SK-N-SH (cell line): ENCODE measurements at regions not wholly inside any gene's neighbourhood (a gene's known extent, or its start where the extent isn't known, plus 50 kb on each side); places are given as distances from the start of the nearest gene placed in this dataset.
"Not testable (repeated sequence)": the region's sequence is repeated elsewhere in the genome, so short reads cannot be mapped to it uniquely, and the experiment has no call there.

Experiments used
- CTCF ChIA-PET: fragments of 300-600, 350-600 bp; formaldehyde crosslinking; extraction: SDS; loops from one replicate; lab custom pipeline; 2021; lab: Yijun Ruan, JAX
- POLR2A ChIA-PET: fragments of 350-600 bp; sonication (Branson Sonifier 250); formaldehyde crosslinking; extraction: SDS; loops from one replicate; lab custom pipeline; 2020; ENCODE audit warnings: antibody characterized with exemption, inconsistent platforms; lab: Yijun Ruan, JAX
- DNase-seq: peaks from one replicate; pipeline ENCODE4 v3.0.0; 2012
- H2AFZ ChIP-seq: fragments of 200-600 bp; sonication (generic); 2 replicates; pipeline ENCODE4 v1.8.1; 2016; ENCODE audit warnings: antibody characterized with exemption, mild to moderate bottlenecking, low read depth
- H3F3A ChIP-seq: fragments of 200-600 bp; sonication (generic); replicated peaks from 2 replicates; pipeline ENCODE3; 2016; ENCODE audit warnings: antibody characterized with exemption, mild to moderate bottlenecking; ENCODE audit not compliant: insufficient read depth
- H3K27ac ChIP-seq, 2 experiments: fragments of 200-500 bp in 1 of 2; fragments of 200-600 bp in 1 of 2; sonication (Bioruptor generic) in 1 of 2; sonication (generic), shearing (Covaris generic) in 1 of 2; 2 replicates each; pipeline versions ENCODE4 v1.5.1 to v1.6.1; 2014 to 2016; ENCODE audit warnings: low read depth in 2 of 2, inconsistent platforms in 1 of 2, low read length in 1 of 2, mild to moderate bottlenecking in 1 of 2, mixed read lengths in 1 of 2
- H3K27me3 ChIP-seq: fragments of 200-600 bp; sonication (generic), shearing (Covaris generic); 2 replicates; pipeline ENCODE4 v1.6.1; 2016; ENCODE audit warnings: mixed run types; ENCODE audit not compliant: insufficient read depth
- H3K36me3 ChIP-seq, 2 experiments: fragments of 200-500 bp in 1 of 2; fragments of 200-600 bp in 1 of 2; sonication (Bioruptor generic) in 1 of 2; sonication (generic) in 1 of 2; replicated peaks in 1 of 2; 2 replicates each; pipeline versions ENCODE3 to v1.5.1; 2014 to 2016; ENCODE audit warnings: low read length in 1 of 2, mild to moderate bottlenecking in 1 of 2; ENCODE audit not compliant: insufficient read depth in 2 of 2, control insufficient read depth in 1 of 2
- H3K4me1 ChIP-seq, 2 experiments: fragments of 200-500 bp in 1 of 2; fragments of 200-600 bp in 1 of 2; sonication (Bioruptor generic) in 1 of 2; sonication (generic), shearing (Covaris generic) in 1 of 2; 2 replicates each; pipeline versions ENCODE4 v1.5.1 to v1.6.1; 2014 to 2016; ENCODE audit warnings: low read depth in 1 of 2, low read length in 1 of 2, mixed run types in 1 of 2; ENCODE audit not compliant: insufficient read depth in 2 of 2, control insufficient read depth in 1 of 2
- H3K4me2 ChIP-seq: fragments of 200-600 bp; sonication (generic), shearing (Covaris generic); 2 replicates; pipeline ENCODE4 v1.6.1; 2017; ENCODE audit warnings: mixed run types
- H3K4me3 ChIP-seq, 2 experiments: fragments of 200-500 bp in 1 of 2; fragments of 200-600 bp in 1 of 2; sonication (Bioruptor generic) in 1 of 2; sonication (generic), shearing (Covaris generic) in 1 of 2; 2 replicates each; pipeline versions ENCODE4 v1.5.1 to v1.8.1; 2014 to 2016; ENCODE audit warnings: low read depth in 2 of 2, inconsistent platforms in 1 of 2, low read length in 1 of 2, mild to moderate bottlenecking in 1 of 2, mixed read lengths in 1 of 2, moderate library complexity in 1 of 2
- H3K79me2 ChIP-seq: fragments of 200-600 bp; sonication (generic); 2 replicates; pipeline ENCODE4 v1.8.1; 2017; ENCODE audit warnings: mild to moderate bottlenecking; ENCODE audit not compliant: insufficient read depth
- H3K9ac ChIP-seq: fragments of 200-600 bp; sonication (generic); 2 replicates; pipeline ENCODE4 v1.6.1; 2017; ENCODE audit warnings: mixed run types
- H3K9me2 ChIP-seq: fragments of 200-600 bp; sonication (generic); 2 replicates; pipeline ENCODE4 v1.6.1; 2017; ENCODE audit warnings: mixed run types
- H3K9me3 ChIP-seq: fragments of 200-600 bp; sonication (generic); 2 replicates; pipeline ENCODE4 v1.6.1; 2017; ENCODE audit warnings: mixed run types, mild to moderate bottlenecking, moderate library complexity
- H4K20me1 ChIP-seq: fragments of 200-600 bp; sonication (generic); 2 replicates; pipeline ENCODE4 v1.6.1; 2017; ENCODE audit warnings: mild to moderate bottlenecking, mixed run types; ENCODE audit not compliant: insufficient read depth
- FOXJ3 ChIP-seq: sonication (generic); formaldehyde crosslinking; IDR thresholded peaks from 2 replicates; pipeline ENCODE4 v1.5.1; 2020; ENCODE audit warnings: mild to moderate bottlenecking, missing genetic modification reagents
- GATA2 ChIP-seq: sonication (generic); formaldehyde crosslinking; IDR thresholded peaks from 2 replicates; pipeline ENCODE4 v1.5.0; 2020; ENCODE audit warnings: mild to moderate bottlenecking, missing genetic modification reagents
- PBX3 ChIP-seq: IDR thresholded peaks from 2 replicates; pipeline ENCODE4; 2012
- SIN3A ChIP-seq: IDR thresholded peaks from 2 replicates; pipeline ENCODE4 v1.6.1; 2012; ENCODE audit warnings: low read depth, mild to moderate bottlenecking, low read length, moderate library complexity, borderline replicate concordance
- WGBS: methylation state at CpG from one replicate; pipeline ENCODE4 v1.1.6; 2017; ENCODE audit warnings: low lambda C conversion rate; 5-methylcytosine and 5-hydroxymethylcytosine counted together
- TF ChIP-seq, protein P1 (sequence below): fragments of 150-350 bp; IDR thresholded peaks from 2 replicates; pipeline ENCODE4 v1.6.1; 2017; ENCODE audit warnings: antibody characterized with exemption, low read length, low read depth, borderline replicate concordance
- TF ChIP-seq, protein P2 (sequence below): IDR thresholded peaks from 2 replicates; pipeline ENCODE4 v1.4.0; 2012; ENCODE audit warnings: low read depth, borderline replicate concordance
- TF ChIP-seq, protein P3 (sequence below): fragments of 150-350 bp; IDR thresholded peaks from 2 replicates; pipeline ENCODE4 v1.6.1; 2016; ENCODE audit warnings: mild to moderate bottlenecking, low read depth, low read length

GRCh38 chrX:112391313-112391712 lies 288.4 kb downstream of the LHFPL1 start (continued):
- TF ChIP-seq FOXJ3 (CRISPR knock-in tag) = no peak
- TF ChIP-seq, protein P1, sequence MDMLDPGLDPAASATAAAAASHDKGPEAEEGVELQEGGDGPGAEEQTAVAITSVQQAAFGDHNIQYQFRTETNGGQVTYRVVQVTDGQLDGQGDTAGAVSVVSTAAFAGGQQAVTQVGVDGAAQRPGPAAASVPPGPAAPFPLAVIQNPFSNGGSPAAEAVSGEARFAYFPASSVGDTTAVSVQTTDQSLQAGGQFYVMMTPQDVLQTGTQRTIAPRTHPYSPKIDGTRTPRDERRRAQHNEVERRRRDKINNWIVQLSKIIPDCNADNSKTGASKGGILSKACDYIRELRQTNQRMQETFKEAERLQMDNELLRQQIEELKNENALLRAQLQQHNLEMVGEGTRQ = no peak

DNA sequence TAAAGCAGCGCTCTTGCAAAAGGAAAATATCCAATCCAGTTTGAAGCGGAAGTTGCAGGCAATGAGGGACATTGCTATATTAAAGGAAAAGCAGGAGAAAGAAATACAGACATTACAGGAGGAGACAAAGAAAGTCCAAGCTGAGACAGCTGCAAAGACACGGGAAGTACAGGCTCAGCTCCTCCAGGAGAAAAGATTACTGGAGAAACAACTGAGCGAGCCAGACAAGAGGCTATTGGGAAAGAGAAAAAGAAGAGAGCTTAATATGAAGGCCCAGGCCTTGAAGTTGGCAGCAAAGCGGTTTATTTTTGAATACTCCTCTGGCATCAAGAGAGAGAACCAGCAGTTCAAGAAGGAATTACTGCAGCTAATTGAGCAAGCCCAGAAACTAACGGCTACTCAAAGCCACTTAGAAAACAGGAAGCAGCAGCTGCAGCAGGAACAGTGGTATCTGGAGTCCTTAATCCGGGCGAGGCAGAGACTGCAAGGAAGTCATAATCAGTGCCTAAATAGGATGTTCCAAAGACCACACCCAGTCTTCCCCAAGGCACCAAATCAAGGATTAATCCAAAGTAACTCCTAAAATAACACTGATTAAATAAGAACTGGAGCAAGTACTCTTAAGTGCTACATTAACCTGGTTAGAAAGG lies 298.0 kb downstream of the LHFPL1 start:
- H3K4me1 ChIP-seq, H3K79me2 ChIP-seq, H3F3A ChIP-seq, H3K36me3 ChIP-seq, H3K9ac ChIP-seq, CTCF ChIA-PET, H4K20me1 ChIP-seq, POLR2A ChIA-PET, H3K4me2 ChIP-seq, DNase-seq, H3K9me3 ChIP-seq, H3K27ac ChIP-seq, H3K4me3 ChIP-seq, H2AFZ ChIP-seq, H3K9me2 ChIP-seq: not testable (repeated sequence)
- 26% methylated on average over 8 of the region's 8 CpGs for WGBS
- H3K27me3 ChIP-seq = peaks cover 12% of the 10 kb centered on the region; the same call in 1 of the 2 replicates

DNA sequence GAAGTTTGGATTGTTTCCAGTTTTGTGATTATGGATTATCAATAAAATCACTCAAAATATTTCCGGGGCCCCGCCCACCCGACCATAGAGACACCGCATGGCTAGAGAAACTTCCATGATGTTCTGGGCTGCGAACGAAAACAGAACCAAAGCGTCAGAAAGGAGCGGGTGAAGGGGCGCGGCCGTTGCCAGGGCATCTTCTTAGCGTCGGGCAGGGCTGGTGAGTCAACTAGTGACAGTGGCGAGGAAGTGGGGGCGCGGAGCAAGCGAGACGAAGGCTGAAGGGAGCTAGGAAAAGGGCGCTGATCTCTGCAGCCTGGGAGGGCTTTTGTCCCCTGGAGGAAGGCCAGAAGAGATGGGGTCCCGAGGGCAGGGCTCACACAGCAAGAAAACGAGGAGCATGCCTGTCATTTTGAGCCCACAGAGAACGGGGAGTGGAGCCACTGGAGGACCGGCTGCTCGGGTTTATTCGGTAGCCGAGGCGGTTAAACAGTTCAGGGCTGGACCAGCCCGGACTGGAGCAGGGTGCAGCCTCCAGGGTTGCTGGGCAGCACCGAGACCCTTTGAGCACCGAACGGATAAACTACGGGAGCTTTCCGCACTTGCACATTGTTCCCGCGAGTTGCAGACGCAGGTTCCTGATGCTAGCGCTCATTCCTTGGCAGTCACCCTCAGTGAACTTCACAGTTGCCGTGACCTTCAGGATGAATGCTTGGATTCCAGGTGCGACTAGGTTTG lies 298.1 kb upstream of the TRPC5 start:
- Histone ChIP-seq H3K27me3 (peaks cover 12% of the 10 kb centered on the region; the same call in 1 of the 2 replicates), H3K4me2 (no peak overlapping the region), H2AFZ (no peak overlapping the region), H4K20me1 (no peaks in the 10 kb centered on the region), H3F3A (no peaks in the 10 kb centered on the region), H3K9me3 (no peaks in the 10 kb centered on the region), H3K4me1 (no peaks in the 10 kb centered on the region), H3K9me2 (no peaks in the 10 kb centered on the region), H3K9ac (no peak overlapping the region), H3K4me3 (no peak overlapping the region), H3K27ac (no peak overlapping the region), H3K36me3 (no peaks in the 10 kb centered on the region), H3K79me2 (no peaks in the 10 kb centered on the region)
- TF ChIP-seq, protein P2, sequence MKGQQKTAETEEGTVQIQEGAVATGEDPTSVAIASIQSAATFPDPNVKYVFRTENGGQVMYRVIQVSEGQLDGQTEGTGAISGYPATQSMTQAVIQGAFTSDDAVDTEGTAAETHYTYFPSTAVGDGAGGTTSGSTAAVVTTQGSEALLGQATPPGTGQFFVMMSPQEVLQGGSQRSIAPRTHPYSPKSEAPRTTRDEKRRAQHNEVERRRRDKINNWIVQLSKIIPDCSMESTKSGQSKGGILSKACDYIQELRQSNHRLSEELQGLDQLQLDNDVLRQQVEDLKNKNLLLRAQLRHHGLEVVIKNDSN = no peak
- POLR2A ChIA-PET = no interaction called here
- DNase-seq = no peak
- 48% methylated on average over 23 of the region's 39 CpGs for WGBS
- CTCF ChIA-PET = no interaction called here

DNA sequence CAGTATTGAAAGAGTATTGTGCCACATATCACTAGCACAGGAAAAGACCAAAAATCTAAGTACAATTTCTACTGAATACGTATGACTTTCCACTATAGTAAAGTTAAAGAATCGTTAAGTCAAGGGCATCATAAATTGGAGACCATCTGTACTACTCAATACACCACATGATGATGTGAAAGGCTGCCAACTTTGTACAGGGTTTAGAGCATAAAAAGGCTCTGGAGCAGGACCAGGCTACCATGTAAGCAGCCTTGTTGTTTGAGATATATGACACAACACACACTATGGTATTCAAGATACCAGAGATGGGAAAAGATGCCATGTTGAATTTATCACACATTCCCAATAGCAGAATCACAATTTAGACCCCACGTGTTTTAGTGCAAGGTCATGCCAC lies 294.9 kb upstream of the TRPC5 start:
- no peaks in the 10 kb centered on the region for H3K9me3 ChIP-seq
- CTCF ChIA-PET = no interaction called here
- H3K9ac ChIP-seq = no peak overlapping the region
- H3K27ac ChIP-seq = no peak overlapping the region
- no peaks in the 10 kb centered on the region for H3K9me2 ChIP-seq
- no peak overlapping the region for H3K4me3 ChIP-seq
- no peak for DNase-seq
- no peaks in the 10 kb centered on the region for H3F3A ChIP-seq
- 17% methylated on average over 3 of the region's 3 CpGs for WGBS
- peaks cover 12% of the 10 kb centered on the region; the same call in 1 of the 2 replicates for H3K27me3 ChIP-seq
- POLR2A ChIA-PET = no interaction called here
- no peaks in the 10 kb centered on the region for H3K36me3 ChIP-seq
- H3K79me2 ChIP-seq = no peaks in the 10 kb centered on the region
- H4K20me1 ChIP-seq = no peaks in the 10 kb centered on the region
- H3K4me2 ChIP-seq = no peak overlapping the region
- no peak overlapping the region for H2AFZ ChIP-seq
- H3K4me1 ChIP-seq = no peaks in the 10 kb centered on the region
- TF ChIP-seq SIN3A (no peak), GATA2 (no peak), PBX3 (no peak)
- TF ChIP-seq, protein P3, sequence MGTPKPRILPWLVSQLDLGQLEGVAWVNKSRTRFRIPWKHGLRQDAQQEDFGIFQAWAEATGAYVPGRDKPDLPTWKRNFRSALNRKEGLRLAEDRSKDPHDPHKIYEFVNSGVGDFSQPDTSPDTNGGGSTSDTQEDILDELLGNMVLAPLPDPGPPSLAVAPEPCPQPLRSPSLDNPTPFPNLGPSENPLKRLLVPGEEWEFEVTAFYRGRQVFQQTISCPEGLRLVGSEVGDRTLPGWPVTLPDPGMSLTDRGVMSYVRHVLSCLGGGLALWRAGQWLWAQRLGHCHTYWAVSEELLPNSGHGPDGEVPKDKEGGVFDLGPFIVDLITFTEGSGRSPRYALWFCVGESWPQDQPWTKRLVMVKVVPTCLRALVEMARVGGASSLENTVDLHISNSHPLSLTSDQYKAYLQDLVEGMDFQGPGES = no peak
- TF ChIP-seq, protein P1 = no peak
